NCI-H526 treated with DMSO at 0.1 percent for 48 hours (cell line): ENCODE measurements at regions not wholly inside any gene's neighbourhood (a gene's known extent, or its start where the extent isn't known, plus 50 kb on each side); places are given as distances from the start of the nearest gene placed in this dataset.

Source experiments
- DNase-seq: peaks from one replicate; lab custom pipeline; 2025; lab: John Stamatoyannopoulos, UW

- no peak for DNase-seq
Measured at GRCh38 chr22:48331691-48332220, 1495.9 kb downstream of the BRD1 start.

GRCh38 chr22:48331266-48331665 is 1496.4 kb downstream of the BRD1 start:
- no peak for DNase-seq

GRCh38 chr22:48327721-48328120 is 1500.0 kb downstream of the BRD1 start:
- no peak for DNase-seq

GRCh38 chr22:48323746-48324145 is 1503.9 kb downstream of the BRD1 start:
- DNase-seq = no peak

GRCh38 chr22:48322907-48323306 is 1504.8 kb downstream of the BRD1 start:
- DNase-seq = no peak

GRCh38 chr22:48321986-48322545 is 1505.6 kb downstream of the BRD1 start:
- no peak for DNase-seq

- DNase-seq = peak; percentile 1
Measured at GRCh38 chr22:48320683-48321451, 1506.8 kb downstream of the BRD1 start.

GRCh38 chr22:48320048-48320682 is 1507.5 kb downstream of the BRD1 start:
- DNase-seq = no peak

GRCh38 chr22:48319321-48320047 is 1508.2 kb downstream of the BRD1 start:
- no peak for DNase-seq

GRCh38 chr22:48318575-48319320 is 1508.9 kb downstream of the BRD1 start:
- no peak for DNase-seq

GRCh38 chr22:48318173-48318572 is 1509.5 kb downstream of the BRD1 start:
- DNase-seq = no peak

GRCh38 chr22:48316257-48317250 is 1511.1 kb downstream of the BRD1 start:
- DNase-seq = no peak

- DNase-seq = no peak
Measured at GRCh38 chr22:48315439-48316256, 1512.0 kb downstream of the BRD1 start.

- no peak for DNase-seq
Measured at GRCh38 chr22:48314073-48314472, 1513.6 kb downstream of the BRD1 start.

GRCh38 chr22:48313175-48313830 is 1514.4 kb downstream of the BRD1 start:
- DNase-seq = no peak

GRCh38 chr22:48310740-48311139 is 1516.9 kb downstream of the BRD1 start:
- no peak for DNase-seq

- no peak for DNase-seq
Measured at GRCh38 chr22:48310289-48310688, 1517.4 kb downstream of the BRD1 start.

- DNase-seq = no peak
Measured at GRCh38 chr22:48309836-48310235, 1517.8 kb downstream of the BRD1 start.

- no peak for DNase-seq
Measured at GRCh38 chr22:48309115-48309705, 1518.5 kb downstream of the BRD1 start.
